SK-N-SH treated with all-trans-retinoic acid at 6 μM for 48 hours (cell line): ENCODE measurements at regions not wholly inside any gene's neighbourhood (a gene's known extent, or its start where the extent isn't known, plus 50 kb on each side); places are given as distances from the start of the nearest gene placed in this dataset.

Experiments
- ATAC-seq: fragments of 200-7000 bp; cut with Tn5 transposase; 3 replicates; pipeline ENCODE4 v1.9.1; 2020; ENCODE audit warnings: mild to moderate bottlenecking, moderate library complexity
- ARNTL ChIP-seq: fragments of 450-650 bp; formaldehyde crosslinking; IDR thresholded peaks from 2 replicates; pipeline ENCODE4 v1.5.0; 2020; ENCODE audit warnings: low read depth, mild to moderate bottlenecking, moderate library complexity, borderline replicate concordance
- BACH2 ChIP-seq: fragments of 250-450 bp; sonication (Bioruptor Pico); IDR thresholded peaks from 2 replicates; pipeline ENCODE4 v1.9.0; 2021; ENCODE audit warnings: mild to moderate bottlenecking, borderline replicate concordance
- ESRRG ChIP-seq: fragments of 250-450 bp; sonication (Bioruptor Pico); IDR thresholded peaks from 2 replicates; pipeline ENCODE4 v1.6.1; 2021; ENCODE audit warnings: mild to moderate bottlenecking
- ISL1 ChIP-seq: fragments of 250-450 bp; sonication (Bioruptor Pico); IDR thresholded peaks from 2 replicates; pipeline ENCODE4 v2.1.2; 2022; ENCODE audit warnings: mild to moderate bottlenecking, moderate library complexity
- OSR1 ChIP-seq: fragments of 250-450 bp; sonication (Bioruptor Pico); IDR thresholded peaks from 2 replicates; pipeline ENCODE4 v1.8.0; 2022; ENCODE audit warnings: moderate library complexity, mild to moderate bottlenecking, inconsistent platforms
- PATZ1 ChIP-seq: fragments of 250-450 bp; sonication (Bioruptor Pico); IDR thresholded peaks from 2 replicates; pipeline ENCODE4 v1.8.0; 2020; ENCODE audit warnings: mild to moderate bottlenecking, moderate library complexity, borderline replicate concordance
- POU6F1 ChIP-seq: fragments of 250-450 bp; sonication (Bioruptor Pico); IDR thresholded peaks from 2 replicates; pipeline ENCODE4 v1.8.0; 2021; ENCODE audit warnings: low read depth, mild to moderate bottlenecking, moderate library complexity, borderline replicate concordance
- PPARA ChIP-seq: fragments of 250-450 bp; sonication (Bioruptor Pico); IDR thresholded peaks from 2 replicates; pipeline ENCODE4 v1.5.0; 2020; ENCODE audit warnings: mild to moderate bottlenecking, borderline replicate concordance
- RARB ChIP-seq: fragments of 250-450 bp; sonication (Bioruptor Pico); IDR thresholded peaks from 2 replicates; pipeline ENCODE4 v1.8.0; 2021; ENCODE audit warnings: mild to moderate bottlenecking, moderate library complexity
- SNAI2 ChIP-seq: fragments of 250-450 bp; sonication (Bioruptor Pico); IDR thresholded peaks from 2 replicates; pipeline ENCODE4 v1.5.0; 2020; ENCODE audit warnings: mild to moderate bottlenecking, moderate library complexity
- TCF4 ChIP-seq: fragments of 250-450 bp; sonication (Bioruptor Pico); IDR thresholded peaks from 2 replicates; pipeline ENCODE4 v1.8.0; 2021; ENCODE audit warnings: mild to moderate bottlenecking, moderate library complexity, borderline replicate concordance
- TOX ChIP-seq: fragments of 250-450 bp; sonication (Bioruptor Pico); IDR thresholded peaks from 2 replicates; pipeline ENCODE4 v1.8.0; 2021; ENCODE audit warnings: mild to moderate bottlenecking, moderate library complexity, borderline replicate concordance
- ZC3H10 ChIP-seq: fragments of 250-450 bp; sonication (Bioruptor Pico); IDR thresholded peaks from 2 replicates; pipeline ENCODE4 v1.5.1; 2021; ENCODE audit warnings: mild to moderate bottlenecking, moderate library complexity
- ZNF565 ChIP-seq: fragments of 450-650 bp; formaldehyde crosslinking; conservative IDR thresholded peaks from 2 replicates; pipeline ENCODE4 v1.5.0; 2020; ENCODE audit warnings: low read depth, mild to moderate bottlenecking, moderate library complexity
- ZNF70 ChIP-seq: fragments of 450-650 bp; formaldehyde crosslinking; IDR thresholded peaks from 2 replicates; pipeline ENCODE4 v1.5.0; 2020; ENCODE audit warnings: mild to moderate bottlenecking, moderate library complexity
- TF ChIP-seq, protein P1 (sequence below): fragments of 250-450 bp; sonication (Bioruptor Pico); IDR thresholded peaks from 2 replicates; pipeline ENCODE4 v1.5.0; 2020; ENCODE audit warnings: mild to moderate bottlenecking, moderate library complexity
- TF ChIP-seq, protein P2 (sequence below): fragments of 250-450 bp; sonication (Bioruptor Pico); IDR thresholded peaks from 2 replicates; pipeline ENCODE4 v1.5.1; 2021; ENCODE audit warnings: mild to moderate bottlenecking, moderate library complexity

- no peak for TF ChIP-seq RARB (CRISPR knock-in tag)
- TF ChIP-seq ZNF70 (CRISPR knock-in tag), result no peak
- TF ChIP-seq BACH2, result no peak
- TF ChIP-seq PATZ1 (CRISPR knock-in tag), result no peak
- no peak for TF ChIP-seq SNAI2 (CRISPR knock-in tag)
- TF ChIP-seq PPARA, result no peak
- TF ChIP-seq ARNTL (CRISPR knock-in tag), result no peak
- TF ChIP-seq ZC3H10 (CRISPR knock-in tag), result no peak
- TF ChIP-seq TCF4 (CRISPR knock-in tag), result no peak
- TF ChIP-seq ESRRG (CRISPR knock-in tag), result no peak
- no peak for TF ChIP-seq ZNF565 (CRISPR knock-in tag)
- TF ChIP-seq POU6F1 (CRISPR knock-in tag), result no peak
- TF ChIP-seq, protein P1, sequence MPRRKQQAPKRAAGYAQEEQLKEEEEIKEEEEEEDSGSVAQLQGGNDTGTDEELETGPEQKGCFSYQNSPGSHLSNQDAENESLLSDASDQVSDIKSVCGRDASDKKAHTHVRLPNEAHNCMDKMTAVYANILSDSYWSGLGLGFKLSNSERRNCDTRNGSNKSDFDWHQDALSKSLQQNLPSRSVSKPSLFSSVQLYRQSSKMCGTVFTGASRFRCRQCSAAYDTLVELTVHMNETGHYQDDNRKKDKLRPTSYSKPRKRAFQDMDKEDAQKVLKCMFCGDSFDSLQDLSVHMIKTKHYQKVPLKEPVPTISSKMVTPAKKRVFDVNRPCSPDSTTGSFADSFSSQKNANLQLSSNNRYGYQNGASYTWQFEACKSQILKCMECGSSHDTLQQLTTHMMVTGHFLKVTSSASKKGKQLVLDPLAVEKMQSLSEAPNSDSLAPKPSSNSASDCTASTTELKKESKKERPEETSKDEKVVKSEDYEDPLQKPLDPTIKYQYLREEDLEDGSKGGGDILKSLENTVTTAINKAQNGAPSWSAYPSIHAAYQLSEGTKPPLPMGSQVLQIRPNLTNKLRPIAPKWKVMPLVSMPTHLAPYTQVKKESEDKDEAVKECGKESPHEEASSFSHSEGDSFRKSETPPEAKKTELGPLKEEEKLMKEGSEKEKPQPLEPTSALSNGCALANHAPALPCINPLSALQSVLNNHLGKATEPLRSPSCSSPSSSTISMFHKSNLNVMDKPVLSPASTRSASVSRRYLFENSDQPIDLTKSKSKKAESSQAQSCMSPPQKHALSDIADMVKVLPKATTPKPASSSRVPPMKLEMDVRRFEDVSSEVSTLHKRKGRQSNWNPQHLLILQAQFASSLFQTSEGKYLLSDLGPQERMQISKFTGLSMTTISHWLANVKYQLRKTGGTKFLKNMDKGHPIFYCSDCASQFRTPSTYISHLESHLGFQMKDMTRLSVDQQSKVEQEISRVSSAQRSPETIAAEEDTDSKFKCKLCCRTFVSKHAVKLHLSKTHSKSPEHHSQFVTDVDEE (CRISPR knock-in tag), result no peak
- no peak for ATAC-seq
Measured at GRCh38 chr2:107195631-107196030, 309.7 kb upstream of the ST6GAL2 start.

DNA sequence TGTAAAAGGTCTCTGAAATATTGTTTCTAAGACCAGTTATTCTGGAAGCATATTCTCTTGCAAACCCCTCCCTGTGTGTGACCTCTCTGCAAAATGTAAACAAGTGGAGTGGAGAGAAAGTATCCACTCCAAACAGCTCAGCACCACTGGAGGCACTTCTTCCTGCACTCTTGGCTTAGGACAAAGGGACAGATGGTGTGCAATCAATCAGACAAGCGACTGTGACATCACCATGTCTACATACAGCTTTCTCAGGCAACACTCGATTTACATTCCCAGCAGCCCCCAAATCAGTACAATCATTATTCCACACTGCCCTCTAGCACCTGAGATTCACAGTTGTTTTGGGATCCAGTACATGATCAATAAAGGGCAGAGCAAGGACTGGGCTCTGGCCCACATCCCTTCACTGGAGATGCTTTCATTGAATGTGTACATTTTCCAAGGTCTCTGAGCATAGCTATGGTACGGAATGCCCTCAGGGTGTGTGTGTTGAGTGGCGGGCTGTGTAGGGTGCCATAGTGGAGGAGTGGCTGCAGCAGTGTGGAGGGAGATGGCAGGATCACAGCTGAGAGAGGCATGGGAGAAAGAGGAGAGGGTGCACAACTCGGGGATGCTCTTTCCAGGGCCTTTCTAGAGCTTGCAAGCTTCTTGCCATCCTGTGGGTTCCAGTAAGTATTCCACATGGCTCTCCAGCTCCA lies 311.8 kb upstream of the ST6GAL2 start:
- TF ChIP-seq ARNTL (CRISPR knock-in tag) (no peak), ISL1 (CRISPR knock-in tag) (no peak), ESRRG (CRISPR knock-in tag) (no peak), POU6F1 (CRISPR knock-in tag) (no peak), ZNF565 (CRISPR knock-in tag) (no peak), TOX (CRISPR knock-in tag) (no peak), PATZ1 (CRISPR knock-in tag) (no peak), OSR1 (CRISPR knock-in tag) (no peak)
- TF ChIP-seq, protein P2, sequence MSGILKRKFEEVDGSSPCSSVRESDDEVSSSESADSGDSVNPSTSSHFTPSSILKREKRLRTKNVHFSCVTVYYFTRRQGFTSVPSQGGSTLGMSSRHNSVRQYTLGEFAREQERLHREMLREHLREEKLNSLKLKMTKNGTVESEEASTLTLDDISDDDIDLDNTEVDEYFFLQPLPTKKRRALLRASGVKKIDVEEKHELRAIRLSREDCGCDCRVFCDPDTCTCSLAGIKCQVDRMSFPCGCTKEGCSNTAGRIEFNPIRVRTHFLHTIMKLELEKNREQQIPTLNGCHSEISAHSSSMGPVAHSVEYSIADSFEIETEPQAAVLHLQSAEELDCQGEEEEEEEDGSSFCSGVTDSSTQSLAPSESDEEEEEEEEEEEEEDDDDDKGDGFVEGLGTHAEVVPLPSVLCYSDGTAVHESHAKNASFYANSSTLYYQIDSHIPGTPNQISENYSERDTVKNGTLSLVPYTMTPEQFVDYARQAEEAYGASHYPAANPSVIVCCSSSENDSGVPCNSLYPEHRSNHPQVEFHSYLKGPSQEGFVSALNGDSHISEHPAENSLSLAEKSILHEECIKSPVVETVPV (CRISPR knock-in tag), result no peak
- no peak for ATAC-seq
